ENCODE measurements at regions not wholly inside any gene's neighbourhood (a gene's known extent, or its start where the extent isn't known, plus 50 kb on each side); places are given as distances from the start of the nearest gene placed in this dataset.

GRCh38 chr11:23252426-23252825, 392.2 kb upstream of the CCDC179 start:
- TF ChIP-seq, protein P1, sequence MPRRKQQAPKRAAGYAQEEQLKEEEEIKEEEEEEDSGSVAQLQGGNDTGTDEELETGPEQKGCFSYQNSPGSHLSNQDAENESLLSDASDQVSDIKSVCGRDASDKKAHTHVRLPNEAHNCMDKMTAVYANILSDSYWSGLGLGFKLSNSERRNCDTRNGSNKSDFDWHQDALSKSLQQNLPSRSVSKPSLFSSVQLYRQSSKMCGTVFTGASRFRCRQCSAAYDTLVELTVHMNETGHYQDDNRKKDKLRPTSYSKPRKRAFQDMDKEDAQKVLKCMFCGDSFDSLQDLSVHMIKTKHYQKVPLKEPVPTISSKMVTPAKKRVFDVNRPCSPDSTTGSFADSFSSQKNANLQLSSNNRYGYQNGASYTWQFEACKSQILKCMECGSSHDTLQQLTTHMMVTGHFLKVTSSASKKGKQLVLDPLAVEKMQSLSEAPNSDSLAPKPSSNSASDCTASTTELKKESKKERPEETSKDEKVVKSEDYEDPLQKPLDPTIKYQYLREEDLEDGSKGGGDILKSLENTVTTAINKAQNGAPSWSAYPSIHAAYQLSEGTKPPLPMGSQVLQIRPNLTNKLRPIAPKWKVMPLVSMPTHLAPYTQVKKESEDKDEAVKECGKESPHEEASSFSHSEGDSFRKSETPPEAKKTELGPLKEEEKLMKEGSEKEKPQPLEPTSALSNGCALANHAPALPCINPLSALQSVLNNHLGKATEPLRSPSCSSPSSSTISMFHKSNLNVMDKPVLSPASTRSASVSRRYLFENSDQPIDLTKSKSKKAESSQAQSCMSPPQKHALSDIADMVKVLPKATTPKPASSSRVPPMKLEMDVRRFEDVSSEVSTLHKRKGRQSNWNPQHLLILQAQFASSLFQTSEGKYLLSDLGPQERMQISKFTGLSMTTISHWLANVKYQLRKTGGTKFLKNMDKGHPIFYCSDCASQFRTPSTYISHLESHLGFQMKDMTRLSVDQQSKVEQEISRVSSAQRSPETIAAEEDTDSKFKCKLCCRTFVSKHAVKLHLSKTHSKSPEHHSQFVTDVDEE (CRISPR knock-in tag; IDR thresholded peaks at IDR 0.05), result no peak
- TF ChIP-seq PPARA (CRISPR knock-in tag; IDR thresholded peaks at IDR 0.05; ENCODE audit: borderline replicate concordance) (no peak), SNAI2 (CRISPR knock-in tag; IDR thresholded peaks at IDR 0.05) (no peak), ISL1 (CRISPR knock-in tag; IDR thresholded peaks at IDR 0.05) (no peak), ARNTL (CRISPR knock-in tag; IDR thresholded peaks at IDR 0.05; ENCODE audit: borderline replicate concordance, low read depth) (no peak), TOX (CRISPR knock-in tag; IDR thresholded peaks at IDR 0.05; ENCODE audit: borderline replicate concordance) (no peak), ZFP3 (CRISPR knock-in tag; IDR thresholded peaks at IDR 0.05) (no peak), ESRRG (CRISPR knock-in tag; IDR thresholded peaks at IDR 0.05) (no peak), ZNF8 (CRISPR knock-in tag; IDR thresholded peaks at IDR 0.05) (no peak), ZNF565 (CRISPR knock-in tag; conservative IDR thresholded peaks at IDR 0.05; ENCODE audit: low read depth) (no peak), ZFP30 (CRISPR knock-in tag; IDR thresholded peaks at IDR 0.05) (no peak), ZNF70 (CRISPR knock-in tag; IDR thresholded peaks at IDR 0.05) (no peak)
- TF ChIP-seq, protein P2, sequence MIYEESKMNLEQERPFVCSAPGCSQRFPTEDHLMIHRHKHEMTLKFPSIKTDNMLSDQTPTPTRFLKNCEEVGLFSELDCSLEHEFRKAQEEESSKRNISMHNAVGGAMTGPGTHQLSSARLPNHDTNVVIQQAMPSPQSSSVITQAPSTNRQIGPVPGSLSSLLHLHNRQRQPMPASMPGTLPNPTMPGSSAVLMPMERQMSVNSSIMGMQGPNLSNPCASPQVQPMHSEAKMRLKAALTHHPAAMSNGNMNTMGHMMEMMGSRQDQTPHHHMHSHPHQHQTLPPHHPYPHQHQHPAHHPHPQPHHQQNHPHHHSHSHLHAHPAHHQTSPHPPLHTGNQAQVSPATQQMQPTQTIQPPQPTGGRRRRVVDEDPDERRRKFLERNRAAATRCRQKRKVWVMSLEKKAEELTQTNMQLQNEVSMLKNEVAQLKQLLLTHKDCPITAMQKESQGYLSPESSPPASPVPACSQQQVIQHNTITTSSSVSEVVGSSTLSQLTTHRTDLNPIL (CRISPR knock-in tag; IDR thresholded peaks at IDR 0.05; ENCODE audit: low read depth), result no peak
- TF ChIP-seq, protein P3, sequence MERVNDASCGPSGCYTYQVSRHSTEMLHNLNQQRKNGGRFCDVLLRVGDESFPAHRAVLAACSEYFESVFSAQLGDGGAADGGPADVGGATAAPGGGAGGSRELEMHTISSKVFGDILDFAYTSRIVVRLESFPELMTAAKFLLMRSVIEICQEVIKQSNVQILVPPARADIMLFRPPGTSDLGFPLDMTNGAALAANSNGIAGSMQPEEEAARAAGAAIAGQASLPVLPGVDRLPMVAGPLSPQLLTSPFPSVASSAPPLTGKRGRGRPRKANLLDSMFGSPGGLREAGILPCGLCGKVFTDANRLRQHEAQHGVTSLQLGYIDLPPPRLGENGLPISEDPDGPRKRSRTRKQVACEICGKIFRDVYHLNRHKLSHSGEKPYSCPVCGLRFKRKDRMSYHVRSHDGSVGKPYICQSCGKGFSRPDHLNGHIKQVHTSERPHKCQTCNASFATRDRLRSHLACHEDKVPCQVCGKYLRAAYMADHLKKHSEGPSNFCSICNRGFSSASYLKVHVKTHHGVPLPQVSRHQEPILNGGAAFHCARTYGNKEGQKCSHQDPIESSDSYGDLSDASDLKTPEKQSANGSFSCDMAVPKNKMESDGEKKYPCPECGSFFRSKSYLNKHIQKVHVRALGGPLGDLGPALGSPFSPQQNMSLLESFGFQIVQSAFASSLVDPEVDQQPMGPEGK (CRISPR knock-in tag; IDR thresholded peaks at IDR 0.05; ENCODE audit: borderline replicate concordance), result no peak
